ENCODE measurements at regions not wholly inside any gene's neighbourhood (a gene's known extent, or its start where the extent isn't known, plus 50 kb on each side); places are given as distances from the start of the nearest gene placed in this dataset.
"Not testable (repeated sequence)": the region's sequence is repeated elsewhere in the genome, so short reads cannot be mapped to it uniquely, and the experiment has no call there.

DNA sequence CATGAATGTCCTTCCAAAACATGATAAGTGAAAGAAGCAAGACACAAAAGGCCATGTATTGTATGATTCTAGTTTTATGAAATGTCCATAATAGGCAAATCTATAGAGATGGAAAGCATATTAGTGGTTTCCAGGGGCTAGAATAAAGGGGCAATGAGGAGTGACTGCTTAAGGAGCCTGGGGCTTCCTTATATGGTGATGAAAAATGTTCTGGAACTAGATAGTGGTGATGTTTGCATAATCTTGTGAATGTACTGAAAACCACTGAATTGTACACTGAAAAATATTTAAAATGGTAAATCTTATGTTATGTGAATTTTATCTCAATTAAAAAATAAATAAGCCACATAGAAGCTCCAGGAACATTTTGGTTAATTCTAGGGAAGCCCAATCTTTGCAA is 144.4 kb upstream of the ANKRD55 start:
- Mint-ChIP-seq H3K4me3 (no peak overlapping the region), H3K36me3 (ENCODE audit: low read depth) (no peaks in the 10 kb centered on the region), H3K4me1 (peaks cover 3% of the 10 kb centered on the region), H3K27me3 (peaks cover 5% of the 10 kb centered on the region), H3K27ac (no peak overlapping the region), H3K9me3 (peaks cover 11% of the 10 kb centered on the region)
- DNase-seq = no peak
- ATAC-seq = no peak

GRCh38 chr5:56376128-56376527 is 143.0 kb upstream of the ANKRD55 start:
- Mint-ChIP-seq H3K9me3 (peaks cover 11% of the 10 kb centered on the region), H3K27me3 (peaks cover 3% of the 10 kb centered on the region), H3K27ac (no peak overlapping the region), H3K36me3 (ENCODE audit: low read depth) (no peaks in the 10 kb centered on the region), H3K4me3 (no peak overlapping the region), H3K4me1 (peaks cover 3% of the 10 kb centered on the region)
- DNase-seq (no peak), ATAC-seq (no peak)

- H3K27me3 Mint-ChIP-seq = peaks cover 3% of the 10 kb centered on the region
- no peaks in the 10 kb centered on the region for H3K36me3 Mint-ChIP-seq (ENCODE audit: low read depth)
- H3K4me1 Mint-ChIP-seq = peaks cover 2% of the 10 kb centered on the region
- DNase-seq = no peak
- peaks cover 11% of the 10 kb centered on the region for H3K9me3 Mint-ChIP-seq
- no peak overlapping the region for H3K27ac Mint-ChIP-seq
- no peak overlapping the region for H3K4me3 Mint-ChIP-seq
- no peak for ATAC-seq
These were observed 141.9 kb upstream of the ANKRD55 start for GRCh38 chr5:56375011-56375410.

DNA sequence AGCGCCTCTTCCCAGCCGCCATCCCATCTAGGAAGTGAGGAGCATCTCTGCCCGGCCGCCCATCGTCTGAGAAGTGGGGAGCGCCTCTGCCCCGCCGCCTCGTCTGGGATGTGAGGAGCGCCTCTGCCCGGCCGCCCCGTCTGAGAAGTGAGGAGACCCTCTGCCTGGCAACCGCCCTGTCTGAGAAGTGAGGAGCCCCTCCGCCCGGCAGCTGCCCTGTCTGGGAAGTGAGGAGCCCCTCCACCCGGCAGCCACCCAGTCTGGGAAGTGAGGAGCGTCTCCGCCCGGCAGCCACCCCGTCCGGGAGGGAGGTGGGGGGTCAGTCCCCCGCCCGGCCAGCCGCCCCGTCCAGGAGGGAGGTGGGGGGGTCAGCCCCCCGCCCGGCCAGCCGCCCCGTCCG is 139.4 kb upstream of the ANKRD55 start:
- ATAC-seq; H3K4me1 Mint-ChIP-seq; H3K27me3 Mint-ChIP-seq; H3K4me3 Mint-ChIP-seq; H3K27ac Mint-ChIP-seq; H3K36me3 Mint-ChIP-seq (ENCODE audit: low read depth); DNase-seq: not testable (repeated sequence)
- H3K9me3 Mint-ChIP-seq = peaks cover 11% of the 10 kb centered on the region

DNA sequence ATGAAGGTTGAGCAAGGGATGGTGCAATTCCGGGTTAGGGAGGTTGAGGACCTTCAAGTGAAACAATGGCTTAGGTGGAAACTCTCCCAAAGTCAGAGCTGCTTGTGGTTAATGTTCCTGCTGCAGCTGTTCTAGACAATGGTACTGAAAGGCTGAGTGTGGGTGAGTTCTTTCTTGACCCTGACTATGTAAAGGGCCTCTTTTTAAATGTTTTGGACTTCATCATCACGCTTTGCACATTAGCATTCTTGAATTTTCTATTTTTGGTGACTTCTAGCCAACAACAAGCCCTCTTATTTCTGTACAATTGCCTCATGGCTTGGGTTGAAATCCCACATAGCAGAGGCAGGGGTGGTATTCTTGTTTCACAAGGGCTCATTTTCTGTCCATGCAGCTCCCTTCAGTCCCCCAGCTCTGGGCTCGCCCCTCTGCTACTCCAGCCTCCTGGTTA is 136.3 kb upstream of the ANKRD55 start:
- Mint-ChIP-seq H3K27ac (no peak overlapping the region), H3K4me3 (no peak overlapping the region), H3K36me3 (ENCODE audit: low read depth) (no peaks in the 10 kb centered on the region), H3K9me3 (no peaks in the 10 kb centered on the region), H3K4me1 (no peaks in the 10 kb centered on the region), H3K27me3 (no peaks in the 10 kb centered on the region)
- ATAC-seq (no peak), DNase-seq (no peak)

DNA sequence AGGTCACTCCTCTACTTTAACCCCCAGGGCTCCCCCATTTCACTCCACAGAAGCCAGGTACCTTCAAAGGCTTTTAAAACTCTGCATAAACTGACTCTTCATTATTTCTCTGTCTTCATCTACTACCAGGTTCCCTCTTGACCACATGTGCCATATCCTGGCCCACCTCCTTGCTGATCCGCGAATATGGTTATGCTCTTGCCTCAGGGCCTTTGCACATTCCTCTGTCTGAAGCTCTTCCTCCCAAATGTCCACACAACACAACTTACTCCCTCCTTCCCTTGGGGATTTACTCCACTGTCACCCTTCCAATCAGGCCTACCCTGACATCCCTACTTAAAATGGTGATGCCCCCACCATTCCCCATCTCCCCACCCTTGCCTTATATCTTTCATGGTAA is 134.6 kb upstream of the ANKRD55 start:
- H3K4me3 Mint-ChIP-seq = no peak overlapping the region
- no peaks in the 10 kb centered on the region for H3K4me1 Mint-ChIP-seq
- no peaks in the 10 kb centered on the region for H3K36me3 Mint-ChIP-seq (ENCODE audit: low read depth)
- no peak overlapping the region for H3K27ac Mint-ChIP-seq
- peaks cover 7% of the 10 kb centered on the region for H3K9me3 Mint-ChIP-seq
- H3K27me3 Mint-ChIP-seq = no peaks in the 10 kb centered on the region
- DNase-seq (no peak), ATAC-seq (no peak)

GRCh38 chr5:56366986-56367385 is 133.9 kb upstream of the ANKRD55 start:
- H3K27me3 Mint-ChIP-seq = no peaks in the 10 kb centered on the region
- no peaks in the 10 kb centered on the region for H3K4me1 Mint-ChIP-seq
- DNase-seq (no peak), ATAC-seq (no peak)
- no peak overlapping the region for H3K4me3 Mint-ChIP-seq
- peaks cover 7% of the 10 kb centered on the region for H3K9me3 Mint-ChIP-seq
- no peaks in the 10 kb centered on the region for H3K36me3 Mint-ChIP-seq (ENCODE audit: low read depth)
- H3K27ac Mint-ChIP-seq = no peak overlapping the region

DNA sequence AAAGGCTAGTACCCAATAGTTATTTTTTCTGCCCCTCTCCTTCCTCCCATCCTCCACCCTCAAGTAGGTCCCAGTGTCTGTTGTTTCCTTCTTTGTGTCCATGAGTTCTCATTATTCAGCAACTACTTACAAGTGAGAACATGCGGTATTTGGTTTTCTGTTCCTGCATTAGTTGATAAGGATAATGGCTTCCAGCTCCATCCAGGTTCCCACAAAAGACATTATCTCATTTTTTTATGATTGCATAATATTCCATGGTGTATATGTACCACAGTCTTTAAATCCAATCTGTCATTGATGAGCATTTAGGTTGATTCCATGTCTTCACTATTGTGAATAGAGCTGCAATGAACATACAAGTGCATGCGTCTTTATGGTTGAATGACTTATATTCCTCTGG is 128.3 kb upstream of the ANKRD55 start:
- no peaks in the 10 kb centered on the region for H3K27me3 Mint-ChIP-seq
- no peak overlapping the region for H3K27ac Mint-ChIP-seq
- H3K4me3 Mint-ChIP-seq = no peak overlapping the region
- ATAC-seq = no peak
- H3K36me3 Mint-ChIP-seq (ENCODE audit: low read depth) = no peaks in the 10 kb centered on the region
- H3K9me3 Mint-ChIP-seq = peaks cover 7% of the 10 kb centered on the region
- no peak for DNase-seq
- H3K4me1 Mint-ChIP-seq = peaks cover 16% of the 10 kb centered on the region

DNA sequence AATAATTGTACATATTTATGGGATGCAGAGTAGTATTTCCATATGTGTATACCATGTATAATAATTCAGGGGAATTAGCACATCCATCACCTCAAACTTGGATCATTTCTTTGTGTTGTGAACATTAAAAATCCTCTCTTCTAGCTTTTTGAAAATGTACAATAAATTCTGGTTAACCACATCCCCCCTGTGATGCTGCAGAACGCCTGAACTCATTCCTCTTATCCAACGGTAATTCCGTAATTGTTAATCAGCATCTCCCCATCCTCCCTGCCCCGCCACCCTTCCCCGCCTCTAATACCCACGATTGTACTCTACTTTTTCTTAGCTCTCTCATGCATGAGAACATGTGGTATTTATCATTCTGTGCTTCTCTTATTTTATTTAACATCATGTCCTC is 127.7 kb upstream of the ANKRD55 start:
- peaks cover 7% of the 10 kb centered on the region for H3K9me3 Mint-ChIP-seq
- no peak for DNase-seq
- H3K4me1 Mint-ChIP-seq = peaks cover 16% of the 10 kb centered on the region
- H3K27me3 Mint-ChIP-seq = no peaks in the 10 kb centered on the region
- no peaks in the 10 kb centered on the region for H3K36me3 Mint-ChIP-seq (ENCODE audit: low read depth)
- H3K4me3 Mint-ChIP-seq = no peak overlapping the region
- H3K27ac Mint-ChIP-seq = no peak overlapping the region
- no peak for ATAC-seq

GRCh38 chr5:56359809-56360685 is 126.9 kb upstream of the ANKRD55 start:
- Mint-ChIP-seq H3K27me3 (no peaks in the 10 kb centered on the region), H3K4me3 (no peak overlapping the region), H3K27ac (no peak overlapping the region), H3K4me1 (peaks cover 17% of the 10 kb centered on the region), H3K9me3 (peaks cover 7% of the 10 kb centered on the region), H3K36me3 (ENCODE audit: low read depth) (no peaks in the 10 kb centered on the region)
- no peak for DNase-seq
- no peak for ATAC-seq

GRCh38 chr5:56358703-56359681 is 125.9 kb upstream of the ANKRD55 start:
- Mint-ChIP-seq H3K27me3 (no peaks in the 10 kb centered on the region), H3K4me1 (peaks cover 27% of the 10 kb centered on the region), H3K27ac (no peak overlapping the region), H3K4me3 (no peak overlapping the region), H3K36me3 (ENCODE audit: low read depth) (peaks cover 6% of the 10 kb centered on the region), H3K9me3 (peaks cover 8% of the 10 kb centered on the region)
- DNase-seq (no peak), ATAC-seq (peak; percentile 28)

GRCh38 chr5:56358046-56358445 is 124.9 kb upstream of the ANKRD55 start:
- ATAC-seq (no peak), DNase-seq (no peak)
- H3K36me3 Mint-ChIP-seq (ENCODE audit: low read depth) = peaks cover 6% of the 10 kb centered on the region
- peaks cover 34% of the 10 kb centered on the region for H3K4me1 Mint-ChIP-seq
- no peaks in the 10 kb centered on the region for H3K27me3 Mint-ChIP-seq
- no peak overlapping the region for H3K27ac Mint-ChIP-seq
- peaks cover 4% of the 10 kb centered on the region for H3K9me3 Mint-ChIP-seq
- no peak overlapping the region for H3K4me3 Mint-ChIP-seq

DNA sequence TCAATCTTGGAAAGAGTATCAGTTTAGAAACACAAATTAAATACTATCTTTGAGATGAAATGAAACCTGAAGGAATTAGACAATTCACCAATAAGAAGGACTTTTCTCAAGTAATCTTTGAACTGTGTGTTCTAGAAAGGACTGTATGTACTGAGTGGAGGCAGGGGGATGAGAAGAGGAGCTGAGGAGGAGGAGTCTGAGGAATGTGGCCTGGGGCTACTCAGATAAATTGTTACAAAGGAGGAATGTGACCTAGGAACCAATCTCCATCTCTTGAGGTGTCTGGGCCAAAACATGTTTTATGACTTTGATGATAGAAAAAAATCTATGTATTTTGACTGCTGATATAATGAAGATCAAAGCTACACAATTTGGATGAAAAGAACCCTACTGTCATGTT is 124.3 kb upstream of the ANKRD55 start:
- H3K9me3 Mint-ChIP-seq = peaks cover 4% of the 10 kb centered on the region
- no peak for ATAC-seq
- peaks cover 6% of the 10 kb centered on the region for H3K36me3 Mint-ChIP-seq (ENCODE audit: low read depth)
- H3K27ac Mint-ChIP-seq = no peak overlapping the region
- H3K4me1 Mint-ChIP-seq = peaks cover 40% of the 10 kb centered on the region
- no peaks in the 10 kb centered on the region for H3K27me3 Mint-ChIP-seq
- DNase-seq = no peak
- H3K4me3 Mint-ChIP-seq = no peak overlapping the region

DNA sequence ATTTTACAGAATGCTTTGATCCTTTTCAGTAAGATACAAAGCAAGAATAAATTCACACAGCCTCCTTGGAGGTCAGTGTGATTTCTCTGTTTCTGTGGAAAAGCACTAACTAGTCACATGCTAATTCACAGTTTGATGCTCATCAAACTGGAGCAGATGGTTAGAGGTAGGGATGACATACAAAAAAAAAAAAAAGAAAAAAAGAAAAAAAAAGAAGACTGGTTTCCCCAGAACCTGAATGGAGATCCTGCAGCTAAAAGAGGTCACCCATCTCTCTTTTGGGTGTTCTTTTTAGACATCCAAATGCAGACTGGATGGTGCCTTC is 123.7 kb upstream of the ANKRD55 start:
- H3K27ac Mint-ChIP-seq = no peak overlapping the region
- H3K4me3 Mint-ChIP-seq = no peak overlapping the region
- H3K9me3 Mint-ChIP-seq = peaks cover 4% of the 10 kb centered on the region
- H3K4me1 Mint-ChIP-seq = peaks cover 47% of the 10 kb centered on the region
- DNase-seq (no peak), ATAC-seq (no peak)
- no peaks in the 10 kb centered on the region for H3K27me3 Mint-ChIP-seq
- H3K36me3 Mint-ChIP-seq (ENCODE audit: low read depth) = peaks cover 6% of the 10 kb centered on the region

Data from activated naive CD8-positive, alpha-beta T cell treated with anti-CD3 and anti-CD28 coated beads, Interleukin-2, amount 50 U/mL, for 24 hours (primary cell).